Esophagus squamous epithelium (tissue), 4 donors: ENCODE measurements at regions not wholly inside any gene's neighbourhood (a gene's known extent, or its start where the extent isn't known, plus 50 kb on each side); places are given as distances from the start of the nearest gene placed in this dataset.

Source experiments
- POLR2A ChIP-seq, 4 donors: fragments of 450-650 bp; IDR thresholded peaks; one replicate each; pipeline ENCODE4 v1.6.1; 2017; ENCODE audit warnings: antibody characterized with exemption in 4 of 4, mild to moderate bottlenecking in 4 of 4, moderate library complexity in 3 of 4
- TF ChIP-seq, protein P1 (sequence below), 6 experiments: fragments of 450-650 bp in 4 of 6; fragments of 200-600 bp in 2 of 6; sonication (generic) in 2 of 6; IDR thresholded peaks; one replicate each; pipeline ENCODE4 v1.5.1; 2016 to 2019; ENCODE audit warnings: antibody characterized with exemption in 6 of 6, mild to moderate bottlenecking in 4 of 6, moderate library complexity in 4 of 6

DNA sequence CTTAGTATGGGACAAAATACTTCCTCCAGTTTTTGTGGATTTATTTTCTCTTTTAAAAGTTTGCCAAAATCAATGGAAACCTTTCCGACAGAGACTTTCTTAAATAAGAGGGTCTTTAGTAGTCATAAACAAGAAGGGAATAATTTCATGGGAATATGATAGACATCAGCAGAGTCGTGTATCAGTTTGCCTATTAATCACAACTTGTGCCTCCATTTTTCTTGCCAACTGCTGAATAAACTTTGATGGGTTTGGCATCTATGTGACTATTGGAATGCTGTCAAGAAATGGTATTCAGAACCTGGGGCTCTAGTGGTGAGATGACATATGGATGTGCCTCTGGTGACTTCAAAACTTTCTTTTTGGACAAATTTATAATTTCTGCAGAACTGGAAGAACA is 1668.2 kb downstream of the MAT2B start:
- TF ChIP-seq, protein P1, sequence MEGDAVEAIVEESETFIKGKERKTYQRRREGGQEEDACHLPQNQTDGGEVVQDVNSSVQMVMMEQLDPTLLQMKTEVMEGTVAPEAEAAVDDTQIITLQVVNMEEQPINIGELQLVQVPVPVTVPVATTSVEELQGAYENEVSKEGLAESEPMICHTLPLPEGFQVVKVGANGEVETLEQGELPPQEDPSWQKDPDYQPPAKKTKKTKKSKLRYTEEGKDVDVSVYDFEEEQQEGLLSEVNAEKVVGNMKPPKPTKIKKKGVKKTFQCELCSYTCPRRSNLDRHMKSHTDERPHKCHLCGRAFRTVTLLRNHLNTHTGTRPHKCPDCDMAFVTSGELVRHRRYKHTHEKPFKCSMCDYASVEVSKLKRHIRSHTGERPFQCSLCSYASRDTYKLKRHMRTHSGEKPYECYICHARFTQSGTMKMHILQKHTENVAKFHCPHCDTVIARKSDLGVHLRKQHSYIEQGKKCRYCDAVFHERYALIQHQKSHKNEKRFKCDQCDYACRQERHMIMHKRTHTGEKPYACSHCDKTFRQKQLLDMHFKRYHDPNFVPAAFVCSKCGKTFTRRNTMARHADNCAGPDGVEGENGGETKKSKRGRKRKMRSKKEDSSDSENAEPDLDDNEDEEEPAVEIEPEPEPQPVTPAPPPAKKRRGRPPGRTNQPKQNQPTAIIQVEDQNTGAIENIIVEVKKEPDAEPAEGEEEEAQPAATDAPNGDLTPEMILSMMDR (IDR thresholded peaks at IDR 0.05) = no peak
- no peak for TF ChIP-seq POLR2A (IDR thresholded peaks at IDR 0.05)
